ENCODE measurements at regions not wholly inside any gene's neighbourhood (a gene's known extent, or its start where the extent isn't known, plus 50 kb on each side); places are given as distances from the start of the nearest gene placed in this dataset.
"Not testable (repeated sequence)": the region's sequence is repeated elsewhere in the genome, so short reads cannot be mapped to it uniquely, and the experiment has no call there.

- TF ChIP-seq CTCF (IDR thresholded peaks at IDR 0.05; ENCODE audit: borderline replicate concordance, control extremely low read depth, extremely low read depth, insufficient read depth, missing control alignments) = no peak
- DNase-seq (ENCODE audit: low spot score) = peak; percentile 1
- in situ Hi-C loops (cut with MboI; ENCODE audit: low sequenced_read_pairs, unreplicated experiment) = no loop called here
Measured at GRCh38 chrX:129318375-129318774, 204.9 kb downstream of the SMARCA1 start.

GRCh38 chrX:129316461-129316860, 206.8 kb downstream of the SMARCA1 start:
- no peak for TF ChIP-seq CTCF (IDR thresholded peaks at IDR 0.05; ENCODE audit: borderline replicate concordance, control extremely low read depth, extremely low read depth, insufficient read depth, missing control alignments)
- no peak for DNase-seq (ENCODE audit: low spot score)
- in situ Hi-C loops (cut with MboI; ENCODE audit: low sequenced_read_pairs, unreplicated experiment) = no loop called here

GRCh38 chrX:129310000-129310399, 213.3 kb downstream of the SMARCA1 start:
- TF ChIP-seq CTCF (IDR thresholded peaks at IDR 0.05; ENCODE audit: borderline replicate concordance, control extremely low read depth, extremely low read depth, insufficient read depth, missing control alignments) = no peak
- in situ Hi-C loops (cut with MboI; ENCODE audit: low sequenced_read_pairs, unreplicated experiment) = no loop called here
- DNase-seq (ENCODE audit: low spot score) = no peak

- no peak for DNase-seq (ENCODE audit: low spot score)
- no peak for TF ChIP-seq CTCF (IDR thresholded peaks at IDR 0.05; ENCODE audit: borderline replicate concordance, control extremely low read depth, extremely low read depth, insufficient read depth, missing control alignments)
- in situ Hi-C loops (cut with MboI; ENCODE audit: low sequenced_read_pairs, unreplicated experiment) = no loop called here
Measured at GRCh38 chrX:129262912-129263311, 260.4 kb downstream of the SMARCA1 start.

- in situ Hi-C loops (cut with MboI; ENCODE audit: low sequenced_read_pairs, unreplicated experiment) = not testable (repeated sequence)
Measured at GRCh38 chrX:129255516-129255915, 267.8 kb downstream of the SMARCA1 start.

GRCh38 chrX:129249563-129249962, 273.7 kb downstream of the SMARCA1 start:
- no peak for TF ChIP-seq CTCF (IDR thresholded peaks at IDR 0.05; ENCODE audit: borderline replicate concordance, control extremely low read depth, extremely low read depth, insufficient read depth, missing control alignments)
- no peak for DNase-seq (ENCODE audit: low spot score)
- in situ Hi-C loops (cut with MboI; ENCODE audit: low sequenced_read_pairs, unreplicated experiment) = no loop called here

More at GRCh38 chrX:129255516-129255915, 267.8 kb downstream of the SMARCA1 start:
- DNase-seq (ENCODE audit: low spot score) = not testable (repeated sequence)

GRCh38 chrX:129247642-129248041, 275.6 kb downstream of the SMARCA1 start:
- no peak for DNase-seq (ENCODE audit: low spot score)
- in situ Hi-C loops (cut with MboI; ENCODE audit: low sequenced_read_pairs, unreplicated experiment) = no loop called here
- TF ChIP-seq CTCF (IDR thresholded peaks at IDR 0.05; ENCODE audit: borderline replicate concordance, control extremely low read depth, extremely low read depth, insufficient read depth, missing control alignments) = no peak

All from GM13976 (cell line).